C4-2B (cell line): ENCODE measurements at regions not wholly inside any gene's neighbourhood (a gene's known extent, or its start where the extent isn't known, plus 50 kb on each side); places are given as distances from the start of the nearest gene placed in this dataset.

Source experiments
- CTCF ChIP-seq: fragments of 450-650 bp; conservative IDR thresholded peaks from 2 replicates; pipeline ENCODE4 v1.5.1; 2017; ENCODE audit warnings: mild to moderate bottlenecking
- ZFX ChIP-seq: fragments of 450-650 bp; IDR thresholded peaks from 2 replicates; pipeline ENCODE4 v1.6.1; 2017

- TF ChIP-seq CTCF (no peak), ZFX (no peak)
These were observed 336.0 kb upstream of the IGFBP3 start for GRCh38 chr7:46256870-46257661.
